GM12892 (cell line): ENCODE measurements at regions not wholly inside any gene's neighbourhood (a gene's known extent, or its start where the extent isn't known, plus 50 kb on each side); places are given as distances from the start of the nearest gene placed in this dataset.

ENCODE experiments used
- POLR2A ChIP-seq: IDR thresholded peaks from 2 replicates; pipeline ENCODE4 v1.6.1; 2011; ENCODE audit warnings: low read depth, low read length, control low read depth
- POLR2AphosphoS5 ChIP-seq: IDR thresholded peaks from 2 replicates; pipeline ENCODE4 v1.6.1; 2011; ENCODE audit warnings: low read depth, low read length, control low read depth

DNA sequence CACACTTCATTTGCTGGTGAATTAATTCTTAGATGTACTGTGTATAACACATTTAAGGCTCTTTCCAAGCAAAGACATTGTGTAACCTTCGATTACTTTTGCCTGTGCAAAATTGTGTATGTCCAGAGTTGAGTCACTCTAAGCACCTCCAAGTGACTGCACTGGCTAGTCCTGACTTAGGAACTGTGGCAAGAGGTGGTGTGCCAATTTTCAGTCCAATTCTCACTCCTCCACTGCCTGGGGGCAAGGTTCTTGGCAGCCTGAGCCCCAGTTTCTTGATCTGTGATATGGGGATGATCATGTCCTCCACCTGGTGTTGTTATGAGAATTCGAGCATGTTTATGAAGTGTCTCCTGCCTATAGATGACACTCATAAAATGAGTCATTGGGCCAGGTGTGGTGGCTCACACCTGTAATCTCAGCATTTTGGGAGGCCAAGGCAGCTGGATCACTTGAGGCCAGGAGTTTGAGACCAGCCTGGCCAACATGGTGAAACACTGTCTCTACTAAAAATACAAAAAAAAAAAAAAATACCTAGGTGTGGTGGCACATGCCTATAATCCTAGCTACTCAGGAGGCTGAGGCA is 105.3 kb upstream of the CDYL start:
- TF ChIP-seq POLR2AphosphoS5, result no peak
- no peak for TF ChIP-seq POLR2A
